C4-2B (cell line): ENCODE measurements at regions not wholly inside any gene's neighbourhood (a gene's known extent, or its start where the extent isn't known, plus 50 kb on each side); places are given as distances from the start of the nearest gene placed in this dataset.
A peak's percentile ranks its signal among the peaks of the same experiment; 100 is the strongest.

Experiments
- H3K27ac ChIP-seq: fragments of 450-650 bp; 2 replicates; pipeline ENCODE4 v1.5.1; 2017
- CTCF ChIP-seq: fragments of 450-650 bp; conservative IDR thresholded peaks from 2 replicates; pipeline ENCODE4 v1.5.1; 2017; ENCODE audit warnings: mild to moderate bottlenecking
- ZFX ChIP-seq: fragments of 450-650 bp; IDR thresholded peaks from 2 replicates; pipeline ENCODE4 v1.6.1; 2017

- no peak overlapping the region for H3K27ac ChIP-seq
- TF ChIP-seq ZFX (no peak), CTCF (no peak)
Observed at GRCh38 chr4:22978656-22979055, 285.9 kb downstream of the GBA3 start.

GRCh38 chr4:22970665-22971064 lies 277.9 kb downstream of the GBA3 start:
- no peak overlapping the region for H3K27ac ChIP-seq
- TF ChIP-seq ZFX (no peak), CTCF (no peak)

- TF ChIP-seq ZFX, result no peak
- no peak for TF ChIP-seq CTCF
- H3K27ac ChIP-seq, result no peak overlapping the region
Observed at GRCh38 chr4:22969287-22969896, 276.7 kb downstream of the GBA3 start.

GRCh38 chr4:22962295-22962694 lies 269.6 kb downstream of the GBA3 start:
- no peak overlapping the region for H3K27ac ChIP-seq
- no peak for TF ChIP-seq ZFX
- TF ChIP-seq CTCF, result peak; percentile 65

GRCh38 chr4:22959483-22959882 lies 266.7 kb downstream of the GBA3 start:
- no peak overlapping the region for H3K27ac ChIP-seq
- TF ChIP-seq ZFX (no peak), CTCF (no peak)

- no peak for TF ChIP-seq CTCF
- TF ChIP-seq ZFX, result no peak
- H3K27ac ChIP-seq, result no peak overlapping the region
Observed at GRCh38 chr4:22957774-22958309, 265.1 kb downstream of the GBA3 start.

- H3K27ac ChIP-seq, result no peak overlapping the region
- TF ChIP-seq CTCF, result no peak
- no peak for TF ChIP-seq ZFX
Observed at GRCh38 chr4:22949161-22949855, 256.6 kb downstream of the GBA3 start.
